Stimulated activated CD8-positive, alpha-beta memory T cell treated with anti-CD3 and anti-CD28 coated beads, Interleukin-15, amount 100 ng/mL, for 1 hour (primary cell): ENCODE measurements at regions not wholly inside any gene's neighbourhood (a gene's known extent, or its start where the extent isn't known, plus 50 kb on each side); places are given as distances from the start of the nearest gene placed in this dataset.

Experiments used
- DNase-seq: peaks from one replicate; pipeline ENCODE4 v3.0.0-alpha.2; 2020; ENCODE audit warnings: low read depth

DNA sequence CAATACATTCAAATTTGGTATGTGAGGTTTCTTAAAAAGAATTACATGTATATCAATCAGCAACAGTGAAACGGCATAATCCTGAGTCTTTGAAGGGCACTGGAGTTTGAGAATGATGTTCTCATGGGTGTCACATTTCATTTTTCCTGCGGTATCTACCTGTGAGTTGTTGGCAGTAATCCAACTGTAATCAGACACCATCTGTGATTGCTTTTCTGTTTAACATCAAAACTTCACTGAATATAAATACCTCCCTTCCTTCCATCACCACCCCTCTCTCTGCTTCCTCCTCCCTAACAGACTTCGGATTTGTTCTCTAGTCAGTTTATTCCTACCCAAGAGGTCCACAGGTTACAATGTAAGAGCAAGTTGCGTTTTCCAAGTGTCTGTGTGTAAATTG lies 275.2 kb upstream of the PCSK5 start:
- no peak for DNase-seq

DNA sequence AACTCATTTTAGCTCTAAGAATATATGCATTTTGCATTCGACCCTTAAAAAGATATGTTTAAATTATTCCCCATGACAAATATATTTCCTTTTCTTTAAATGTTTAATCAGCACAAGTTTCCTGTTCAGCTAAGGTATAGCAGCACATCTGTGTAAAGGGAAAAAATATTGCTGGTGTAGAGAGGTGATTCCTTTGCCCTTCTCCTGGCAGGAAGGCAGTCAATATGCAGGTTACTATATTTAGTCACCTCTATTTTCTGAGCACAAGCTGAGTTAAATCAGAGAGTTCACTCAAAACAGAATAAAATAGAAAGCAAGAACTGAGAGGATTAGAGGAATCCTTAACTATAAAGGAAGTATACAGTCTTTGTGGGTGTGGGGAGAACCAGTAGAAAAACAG lies 274.4 kb upstream of the PCSK5 start:
- DNase-seq, result no peak

DNA sequence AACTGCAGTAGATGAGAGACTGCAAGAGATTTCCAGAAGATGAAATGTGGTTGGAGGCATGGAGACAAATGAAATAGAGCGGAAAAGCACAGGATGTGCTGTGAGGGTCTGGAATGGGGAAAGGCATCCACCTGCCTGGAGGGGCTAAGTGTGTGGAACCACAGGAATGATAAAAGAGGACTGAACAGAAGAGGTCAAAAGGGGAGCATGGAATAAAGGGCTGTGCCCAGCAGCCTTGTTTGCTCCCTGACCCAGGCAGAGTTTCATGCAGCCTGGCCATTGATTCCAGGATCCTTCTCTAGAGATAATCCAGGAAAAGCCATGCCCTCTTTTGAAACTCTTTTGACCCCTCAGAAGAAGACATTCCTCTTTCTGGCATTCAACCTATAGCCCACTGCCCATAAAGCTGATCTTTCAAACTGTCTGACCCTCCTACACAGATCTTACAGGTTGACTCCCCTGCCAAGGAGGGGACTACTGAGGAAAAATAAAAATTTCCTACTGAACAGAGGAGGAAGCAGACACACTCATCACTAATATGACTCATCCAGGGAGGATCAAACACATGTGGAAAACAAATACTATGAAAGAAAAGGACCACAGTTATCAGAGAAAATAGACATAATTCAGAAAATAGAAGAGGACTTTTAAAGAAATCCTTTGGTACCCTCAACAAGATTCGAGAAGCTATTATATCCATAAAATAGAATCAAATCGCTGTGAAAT lies 273.5 kb upstream of the PCSK5 start:
- no peak for DNase-seq

DNA sequence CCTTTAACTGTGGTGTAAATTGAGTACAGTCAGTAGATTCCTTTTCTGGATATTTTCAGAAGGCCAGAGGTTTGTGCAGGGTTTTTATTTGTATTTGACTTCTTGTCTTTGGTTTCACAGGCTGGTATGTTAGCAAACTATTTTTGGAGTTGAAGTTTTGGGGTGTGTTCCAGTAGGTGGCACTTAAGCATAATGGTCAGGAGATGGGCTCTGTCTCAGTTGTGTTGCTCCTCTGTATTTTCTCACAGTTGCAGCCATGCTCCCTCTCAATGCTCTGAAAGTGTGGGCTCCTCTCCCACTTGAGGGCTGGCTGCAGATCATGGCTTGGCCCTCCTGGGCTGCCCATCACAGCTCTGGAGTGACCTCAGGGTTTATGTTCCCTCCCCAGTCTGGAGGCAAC lies 267.0 kb upstream of the PCSK5 start:
- no peak for DNase-seq

DNA sequence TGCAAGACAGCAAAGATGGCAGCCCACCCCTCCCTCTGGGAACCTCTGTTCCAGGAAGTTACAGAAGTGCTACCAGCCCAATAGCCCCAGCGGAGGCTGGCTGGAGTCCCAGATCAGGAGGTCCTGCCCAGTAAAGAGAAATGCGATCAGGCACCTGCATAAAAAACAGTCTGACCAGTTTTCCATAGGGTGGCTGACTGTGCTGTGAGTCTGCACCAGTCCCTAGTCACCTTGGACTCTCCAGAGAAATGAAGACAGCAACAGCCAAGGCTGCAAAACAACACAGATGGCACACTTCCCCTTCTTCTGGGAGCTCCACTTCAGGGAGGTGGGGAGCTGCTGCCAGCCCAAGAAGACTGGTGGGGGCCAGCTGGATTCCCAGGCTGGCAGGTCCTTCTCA lies 265.5 kb upstream of the PCSK5 start:
- no peak for DNase-seq

DNA sequence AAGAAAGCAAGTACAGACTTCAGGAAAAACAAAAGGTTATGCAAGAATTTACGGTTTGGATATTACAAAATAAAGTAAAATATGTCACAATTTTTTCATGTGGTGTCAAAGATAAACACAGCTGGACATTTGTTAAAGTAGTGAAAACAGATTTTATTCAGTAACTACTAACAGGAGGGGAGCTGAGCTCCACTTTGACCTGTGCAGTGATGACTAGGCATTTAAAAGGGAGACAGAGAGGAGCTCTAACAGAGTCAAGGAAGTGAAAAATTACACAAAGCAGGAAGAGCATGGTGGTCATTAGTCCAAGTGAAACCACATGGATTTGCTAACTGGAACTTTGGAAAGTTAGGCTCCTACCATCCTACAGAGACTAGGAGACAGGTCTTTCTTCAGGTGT lies 263.6 kb upstream of the PCSK5 start:
- no peak for DNase-seq

DNA sequence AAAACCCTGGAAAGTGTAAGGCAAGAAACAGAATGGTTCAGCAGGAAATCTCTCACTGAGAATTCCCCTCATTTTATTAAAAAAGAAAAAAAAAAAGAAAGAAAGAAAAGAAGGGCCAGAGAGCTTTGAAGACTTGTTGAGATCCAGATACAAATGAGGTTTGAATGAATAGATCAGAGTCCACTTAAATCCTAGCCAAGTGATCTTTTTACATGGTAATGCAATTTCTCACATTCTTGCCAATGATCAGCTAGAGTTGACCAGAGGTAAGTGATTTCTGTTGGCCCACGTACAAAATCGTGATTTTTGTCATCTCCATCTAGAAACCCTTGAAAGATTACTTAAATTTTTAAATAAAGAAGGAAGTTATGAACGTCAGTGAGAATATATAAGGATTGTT lies 261.5 kb upstream of the PCSK5 start:
- DNase-seq, result no peak

DNA sequence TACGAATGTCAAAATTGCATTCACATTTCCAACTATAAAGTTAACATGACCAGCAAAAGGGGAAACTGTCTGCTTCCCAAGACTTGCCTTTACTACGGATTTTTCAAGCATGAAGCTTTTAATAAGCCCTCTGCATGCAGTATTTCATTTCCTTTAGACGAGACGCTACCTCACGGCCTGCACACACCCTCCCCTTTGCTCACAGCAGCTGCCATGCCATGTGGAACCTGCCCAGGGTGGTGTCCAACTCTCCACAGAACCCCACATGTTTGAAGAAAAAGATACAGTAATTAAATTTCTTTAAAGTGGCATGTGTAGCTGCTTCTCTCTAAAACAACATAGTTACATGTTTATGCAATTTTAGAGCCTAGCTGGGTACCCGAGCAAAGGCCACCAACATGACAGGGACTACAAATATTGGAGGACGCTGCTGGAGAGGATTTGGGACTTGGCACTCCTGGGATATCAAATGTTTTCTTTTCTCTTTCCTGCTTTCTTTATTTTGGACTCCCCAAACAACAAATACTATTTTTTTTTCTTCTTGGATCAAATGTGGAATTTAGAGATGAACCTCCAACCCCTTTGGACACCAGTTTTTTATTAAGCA lies 256.9 kb upstream of the PCSK5 start:
- DNase-seq, result no peak

DNA sequence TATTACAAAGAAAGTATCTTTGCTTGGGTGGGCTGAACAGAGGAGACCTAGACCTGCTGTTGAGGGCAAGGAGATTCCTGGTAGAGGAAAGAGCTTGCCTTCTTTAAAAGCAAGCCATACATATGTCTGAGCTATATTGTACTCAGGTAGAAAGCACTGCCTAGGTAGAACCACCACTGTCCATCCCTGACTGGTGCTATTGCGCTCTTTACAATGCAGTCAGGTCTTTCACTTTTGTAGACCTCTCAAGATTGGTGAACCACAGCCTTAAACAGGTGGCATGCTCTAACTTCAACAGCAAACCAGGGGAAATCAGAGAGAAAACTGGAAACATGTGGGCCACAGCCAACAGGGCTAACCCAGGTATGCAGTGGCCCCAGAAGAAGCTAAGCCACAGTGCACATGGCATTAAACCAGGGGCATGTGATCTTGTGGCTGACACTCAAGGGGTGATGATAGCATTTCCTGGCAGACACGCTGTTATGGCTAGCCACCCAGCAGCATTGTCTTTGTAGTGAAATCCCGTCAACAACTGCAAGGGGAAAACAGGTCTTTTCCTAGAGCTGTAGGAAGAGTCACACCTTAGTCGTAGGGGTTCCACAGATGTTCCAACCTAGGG lies 253.9 kb upstream of the PCSK5 start:
- no peak for DNase-seq

DNA sequence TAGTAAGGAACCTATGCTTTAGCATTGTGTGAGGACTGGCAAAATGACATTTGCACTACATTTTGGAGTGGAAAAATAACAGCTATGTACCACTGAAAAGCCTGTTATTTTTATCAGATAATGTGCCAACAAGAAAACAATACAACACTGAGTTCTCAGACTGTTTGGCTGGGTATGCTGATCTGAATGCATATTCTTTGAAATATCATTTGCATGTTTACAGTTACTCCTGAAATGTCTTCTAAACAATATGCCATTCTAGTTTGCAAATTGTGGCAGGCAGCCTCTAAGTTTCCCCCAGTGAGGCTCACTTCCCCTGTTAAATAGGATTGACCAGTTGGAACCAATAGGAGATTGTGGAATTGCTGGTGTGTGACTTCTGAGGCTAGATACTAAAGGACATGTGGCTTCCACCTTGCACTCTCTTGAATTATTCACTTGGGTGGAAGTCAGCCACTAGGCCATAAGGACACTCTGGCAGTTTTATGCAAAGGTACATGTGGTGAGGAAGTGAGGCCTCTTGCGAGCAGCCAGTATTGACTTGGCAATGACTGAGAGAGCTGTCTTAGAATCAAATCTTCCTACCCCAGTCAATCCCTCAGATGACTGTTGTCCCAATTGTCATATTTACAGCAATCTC lies 250.4 kb upstream of the PCSK5 start:
- no peak for DNase-seq

DNA sequence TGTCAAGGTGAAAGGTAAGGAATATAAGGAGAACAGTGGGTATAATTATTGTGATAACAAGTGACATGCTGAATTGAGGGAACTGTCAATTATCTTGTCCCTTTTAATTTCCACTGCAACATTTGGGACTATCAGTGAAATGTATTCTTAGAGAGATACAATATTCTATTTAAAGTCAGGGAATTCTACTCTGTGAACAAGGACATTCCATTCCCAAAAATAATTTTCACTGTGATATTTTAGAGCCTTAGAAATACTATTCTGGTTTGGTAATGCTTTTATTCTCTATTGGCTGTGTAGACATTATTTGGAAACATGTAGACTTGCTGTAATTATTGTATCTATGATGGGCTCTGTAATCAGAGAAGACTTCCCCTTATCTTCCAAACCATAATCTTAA lies 248.0 kb upstream of the PCSK5 start:
- no peak for DNase-seq

DNA sequence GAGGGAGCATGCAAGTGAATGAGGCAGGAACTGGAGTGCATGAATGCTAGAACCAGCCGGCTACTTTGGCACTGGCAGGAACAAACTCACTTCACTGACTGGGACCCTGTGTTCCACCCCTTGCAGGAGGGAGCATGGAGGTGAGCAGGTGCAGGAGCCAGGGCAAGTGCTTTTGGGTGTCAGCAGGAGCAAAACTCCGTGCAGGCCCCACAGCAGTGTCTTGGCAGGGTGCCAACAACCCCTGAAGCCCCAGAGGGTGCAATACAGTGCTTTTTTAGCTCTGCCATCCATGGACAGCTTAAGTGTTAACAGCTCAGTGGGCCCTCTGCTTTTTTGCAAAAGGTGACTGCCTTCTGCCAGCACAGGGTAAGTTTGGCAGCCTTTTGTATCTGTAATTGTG lies 245.8 kb upstream of the PCSK5 start:
- DNase-seq, result no peak

DNA sequence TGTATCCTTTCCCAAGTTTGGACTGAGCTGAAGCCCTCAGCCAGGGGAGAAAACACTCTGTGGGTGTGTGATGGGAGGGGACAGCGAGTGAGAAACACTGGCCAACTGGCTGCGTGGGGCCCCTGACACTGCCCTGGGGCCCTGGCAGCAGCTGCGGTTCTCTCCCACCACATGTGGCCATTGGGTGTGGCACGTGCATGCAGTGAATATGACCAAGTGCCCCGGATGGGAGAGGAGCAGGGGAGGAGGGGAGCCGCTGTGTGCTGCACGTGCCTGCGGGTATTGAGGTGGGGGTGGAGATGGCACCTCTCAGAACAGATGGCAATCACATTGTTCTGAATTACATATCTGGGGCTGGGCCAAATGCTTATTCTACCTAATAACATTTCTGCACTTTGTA lies 242.4 kb upstream of the PCSK5 start:
- no peak for DNase-seq

DNA sequence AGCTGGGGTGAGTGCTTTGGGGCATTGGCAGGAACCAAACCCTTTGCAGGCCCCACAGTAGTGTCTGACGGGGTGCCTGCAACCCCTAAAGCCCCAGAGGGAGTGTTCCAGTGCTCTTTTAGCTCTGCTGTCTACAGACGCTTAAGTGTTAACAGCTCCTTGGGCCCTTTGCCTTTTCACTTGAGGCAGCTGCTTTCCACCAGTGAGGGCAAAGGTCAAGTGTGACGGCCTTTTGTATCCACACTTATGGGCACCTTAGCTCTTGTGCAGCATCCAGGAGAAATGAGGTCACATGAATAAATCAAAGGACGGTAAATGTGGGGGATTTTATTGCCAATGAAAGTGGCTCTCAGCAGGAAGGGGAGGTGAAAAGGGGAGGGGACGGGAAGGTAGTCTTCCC lies 241.4 kb upstream of the PCSK5 start:
- no peak for DNase-seq

DNA sequence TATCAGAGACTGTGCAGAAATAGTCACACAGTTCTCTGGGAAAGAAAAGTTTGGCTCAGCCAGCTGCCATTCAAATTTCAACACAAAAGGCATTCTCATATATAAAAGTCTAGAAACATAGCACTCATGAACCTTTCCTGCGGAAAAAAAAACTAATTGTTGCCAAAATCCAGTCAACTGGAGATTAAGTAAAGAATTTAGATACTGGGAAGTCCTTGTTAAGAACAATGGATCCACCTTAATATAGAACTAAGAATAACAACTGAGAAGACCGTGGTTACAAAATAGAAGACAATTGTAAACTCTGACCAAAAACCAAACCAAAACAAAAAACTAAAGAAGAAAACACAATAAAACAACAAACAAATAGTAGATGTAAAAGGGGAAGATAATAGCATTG lies 238.8 kb upstream of the PCSK5 start:
- no peak for DNase-seq

DNA sequence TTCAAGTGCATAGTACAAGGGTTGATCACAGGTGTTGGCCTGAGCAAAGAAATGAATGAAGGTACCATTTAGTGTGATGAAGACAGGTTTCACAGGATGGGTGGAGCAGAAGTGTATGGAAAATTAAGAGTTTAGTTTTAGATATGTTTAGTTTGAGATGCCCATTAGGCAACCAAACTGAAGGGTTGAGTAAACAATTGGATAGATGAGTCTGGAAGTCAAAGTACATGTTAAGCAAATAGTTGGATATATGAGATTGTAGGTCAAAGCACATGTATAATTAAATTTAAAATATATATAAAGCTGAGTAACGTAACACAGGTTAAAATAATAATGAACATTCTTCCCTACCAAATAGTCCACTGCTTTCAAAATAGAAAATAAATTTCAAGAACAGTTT lies 237.1 kb upstream of the PCSK5 start:
- DNase-seq, result no peak

DNA sequence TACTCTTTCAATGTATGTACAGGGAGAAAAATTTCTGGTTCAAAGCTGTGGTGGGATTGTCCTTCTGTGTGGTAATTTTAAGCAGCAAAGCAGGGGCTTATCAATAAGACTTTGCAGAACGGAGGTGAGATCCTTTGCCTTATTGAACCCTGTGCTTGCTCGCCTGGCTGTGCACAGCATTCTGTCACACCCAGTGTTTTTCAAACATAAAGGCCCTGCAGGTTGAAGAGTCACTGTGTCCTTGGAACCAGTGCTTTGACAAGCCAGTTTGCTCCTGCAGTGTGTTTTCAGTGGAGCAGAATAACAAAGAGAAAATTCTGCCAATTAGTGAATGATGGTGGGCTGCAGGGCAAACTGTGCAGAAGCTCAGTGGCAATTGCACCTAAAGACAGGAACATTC lies 236.7 kb upstream of the PCSK5 start:
- DNase-seq, result no peak

DNA sequence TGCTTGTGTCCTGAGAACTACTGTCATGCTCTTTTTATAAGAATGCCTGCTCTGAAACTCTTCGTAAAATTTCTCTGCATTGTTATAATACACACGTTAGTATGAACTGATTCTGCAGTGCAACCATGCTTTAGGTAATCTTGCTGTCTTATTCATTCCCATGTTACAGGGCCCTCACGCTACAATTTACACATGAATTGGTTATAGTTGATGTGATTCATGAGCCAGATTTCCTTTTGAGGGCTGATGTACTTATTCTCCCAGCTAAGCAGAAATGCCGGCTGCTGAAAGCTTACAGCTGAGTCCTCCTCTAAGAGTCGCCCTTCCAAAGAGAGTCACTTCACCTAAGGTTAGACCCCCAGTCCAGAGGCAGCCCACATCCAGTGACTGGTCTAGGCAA lies 233.5 kb upstream of the PCSK5 start:
- no peak for DNase-seq

DNA sequence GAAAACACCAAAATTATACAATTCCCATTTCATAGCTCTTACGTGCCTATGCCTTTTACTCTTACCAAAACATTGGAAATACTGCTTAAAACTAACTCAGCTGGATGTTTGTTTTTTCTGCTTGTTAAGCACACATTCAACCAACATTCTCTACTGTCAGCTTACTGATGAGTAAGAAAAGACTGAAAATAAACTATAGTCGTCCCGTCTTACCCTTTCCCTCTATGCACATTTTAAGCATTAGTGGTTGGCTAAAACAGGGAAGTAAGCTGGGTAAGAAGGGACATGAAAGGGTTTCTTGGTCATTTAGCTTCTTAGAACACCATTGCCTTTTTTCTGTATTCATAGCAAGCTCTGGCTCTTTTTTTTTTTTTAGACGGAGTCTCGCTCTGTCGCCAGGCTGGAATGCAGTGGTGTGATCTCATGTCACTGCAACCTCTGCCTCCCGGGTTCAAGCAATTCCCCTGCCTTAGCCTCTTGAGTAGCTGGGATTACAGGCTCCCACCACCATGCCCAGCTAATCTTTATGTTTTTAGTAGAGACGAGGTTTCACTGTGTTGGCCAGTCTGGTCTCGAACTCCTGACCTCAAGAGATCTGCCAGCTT lies 232.1 kb upstream of the PCSK5 start:
- no peak for DNase-seq

DNA sequence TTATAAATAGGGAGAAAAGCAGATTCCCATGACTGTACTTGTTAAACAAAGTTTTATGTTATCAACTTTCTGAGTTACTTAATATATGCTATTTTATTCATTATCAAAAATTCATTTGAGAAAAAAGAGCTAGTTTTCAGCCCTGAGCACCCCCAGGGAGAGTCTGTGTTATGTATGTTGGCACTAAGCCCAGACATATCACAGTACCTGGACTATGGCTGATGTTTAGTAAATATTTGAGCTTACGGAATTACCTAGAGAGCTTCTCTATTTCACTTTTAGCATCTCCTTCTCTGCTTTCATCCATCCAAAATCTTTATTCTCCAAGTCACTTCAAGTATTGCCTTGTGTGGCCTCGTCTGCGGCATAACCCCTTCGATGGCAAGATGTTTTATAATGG lies 225.9 kb upstream of the PCSK5 start:
- DNase-seq, result no peak

DNA sequence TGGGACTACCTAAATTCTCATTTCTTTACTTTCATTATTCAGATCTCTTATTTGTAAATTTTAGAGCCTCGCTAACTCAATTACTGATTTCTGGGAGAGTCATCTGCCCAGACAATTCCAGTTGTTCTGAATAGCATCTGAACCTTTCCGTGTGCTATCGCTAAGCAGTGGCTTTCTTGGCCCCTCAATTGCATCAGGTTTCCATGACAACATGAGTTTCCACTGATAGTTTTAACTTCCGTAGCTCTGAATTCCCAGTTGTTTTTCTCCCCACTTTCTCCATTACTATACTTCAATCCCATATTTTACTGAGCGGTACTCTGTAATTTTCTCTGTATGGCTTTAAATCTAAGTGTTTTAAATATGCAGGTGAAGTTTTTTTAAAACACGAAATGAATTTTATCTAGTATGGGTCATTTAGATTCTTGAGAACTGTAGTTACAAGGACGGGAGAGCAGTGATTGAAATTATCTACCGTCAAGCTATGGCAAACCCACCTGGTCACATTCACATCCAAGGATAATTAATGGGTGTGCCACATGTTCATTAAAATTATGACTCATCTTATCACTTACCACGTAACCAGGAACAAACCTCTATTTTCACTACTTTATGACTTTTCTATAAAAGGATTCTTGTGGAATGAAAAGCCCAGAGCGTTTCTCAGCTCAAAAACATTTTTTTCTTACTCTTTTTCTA lies 223.5 kb upstream of the PCSK5 start:
- no peak for DNase-seq

DNA sequence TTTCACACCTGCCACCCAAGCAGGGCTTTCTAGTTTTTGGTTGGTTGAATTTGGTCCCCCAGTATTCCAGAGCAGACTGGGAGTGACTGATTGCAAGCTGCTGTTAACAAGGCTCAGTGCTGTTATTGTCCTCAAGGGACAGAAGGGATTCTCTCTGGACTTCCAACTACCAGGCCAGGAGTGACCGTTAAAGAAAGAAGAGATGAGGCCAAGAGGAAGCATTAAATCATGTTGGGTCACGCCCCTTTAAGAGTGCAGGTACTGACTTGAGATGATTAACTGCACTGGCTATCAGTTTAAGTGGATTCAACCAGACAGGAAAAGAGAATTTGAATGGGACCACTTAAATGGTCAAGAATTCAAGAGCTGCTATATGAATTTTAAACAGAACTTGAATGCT lies 220.8 kb upstream of the PCSK5 start:
- no peak for DNase-seq
